Stimulated activated CD8-positive, alpha-beta memory T cell treated with anti-CD3 and anti-CD28 coated beads, Interleukin-15, amount 100 ng/mL, for 4 hours (primary cell): ENCODE measurements at regions not wholly inside any gene's neighbourhood (a gene's known extent, or its start where the extent isn't known, plus 50 kb on each side); places are given as distances from the start of the nearest gene placed in this dataset.

Experiments
- DNase-seq, 2 donors: peaks; one replicate each; pipeline ENCODE4 v3.0.0-alpha.2; 2020; ENCODE audit warnings: low read depth in 2 of 2

GRCh38 chr1:222911866-222912265 lies 97.0 kb downstream of the DISP1 start:
- no peak for DNase-seq

DNA sequence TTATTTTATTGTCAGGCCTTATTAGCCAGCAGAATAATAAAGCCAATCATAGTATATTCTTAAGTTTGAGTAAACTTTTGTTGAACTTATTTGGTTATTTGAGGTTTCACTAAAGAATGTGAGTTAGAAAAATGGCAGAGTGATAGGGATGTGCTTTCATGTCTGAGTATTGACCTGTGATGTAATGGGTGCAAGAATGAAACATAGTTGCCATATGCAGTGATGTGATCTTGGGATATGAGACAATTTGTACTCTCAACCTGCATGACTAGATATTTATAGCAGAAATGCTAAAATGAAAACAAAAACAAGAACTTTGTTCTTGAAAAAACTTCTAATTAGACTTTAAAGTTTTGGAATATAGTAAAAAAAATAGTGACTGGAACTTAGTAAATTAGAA lies 97.9 kb downstream of the DISP1 start:
- no peak for DNase-seq

DNA sequence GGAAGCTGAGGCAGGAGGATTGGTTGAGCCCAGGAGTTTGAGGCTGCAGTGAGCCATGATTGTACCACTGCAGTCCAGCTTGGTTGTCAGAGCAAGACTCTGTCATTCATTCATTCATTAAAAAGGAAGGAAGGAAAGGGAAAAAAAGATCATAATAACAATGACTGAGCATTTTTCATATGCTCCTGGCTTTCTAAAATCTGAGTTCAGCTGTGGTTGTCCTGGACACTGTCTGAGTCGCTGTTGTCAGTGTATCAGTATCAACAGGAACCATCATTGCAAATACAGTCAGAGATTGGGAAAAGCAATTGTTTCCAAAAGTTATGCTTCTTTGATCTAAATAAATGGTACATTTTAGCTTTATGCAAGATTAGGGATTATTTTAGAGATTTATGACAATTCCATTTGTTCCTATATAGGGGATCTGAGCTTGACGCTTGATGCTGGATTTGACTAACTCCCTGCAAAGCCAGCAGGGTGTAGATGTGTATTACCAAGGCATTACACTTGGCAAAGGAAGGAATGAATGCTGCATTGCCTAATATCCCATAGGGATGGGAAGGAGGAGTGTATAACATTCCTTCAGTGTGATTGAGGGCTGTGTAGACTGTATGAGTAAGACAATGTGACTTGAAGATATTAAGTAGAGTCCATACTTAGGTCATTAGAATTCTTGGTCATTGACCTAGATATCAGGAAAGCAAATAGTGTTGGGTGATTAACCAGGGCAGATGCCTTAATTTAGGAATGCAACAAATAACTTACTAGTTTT lies 100.2 kb downstream of the DISP1 start:
- no peak for DNase-seq

DNA sequence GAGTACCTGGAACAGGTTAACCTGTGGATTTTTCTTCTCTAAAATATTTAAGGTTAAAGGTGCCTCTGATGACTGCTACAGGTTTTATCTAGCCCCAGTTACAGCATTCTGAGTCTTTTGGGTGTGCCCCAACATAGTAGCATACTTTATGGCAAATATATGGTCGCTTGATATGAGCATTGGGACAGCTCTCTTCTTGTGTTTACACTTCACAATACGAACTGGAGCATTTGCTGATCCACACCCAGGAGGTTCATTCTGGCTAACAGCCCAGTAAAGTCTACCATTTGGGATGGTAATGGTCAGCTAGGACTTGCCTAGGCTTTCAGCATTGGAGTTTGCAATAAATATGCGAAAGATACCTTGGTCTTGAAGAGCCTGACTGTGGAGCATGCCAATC lies 101.3 kb downstream of the DISP1 start:
- no peak for DNase-seq

GRCh38 chr1:222918801-222919477 lies 104.1 kb downstream of the DISP1 start:
- no peak for DNase-seq

- no peak for DNase-seq
Measured at GRCh38 chr1:222919478-222919865, 104.6 kb downstream of the DISP1 start.

DNA sequence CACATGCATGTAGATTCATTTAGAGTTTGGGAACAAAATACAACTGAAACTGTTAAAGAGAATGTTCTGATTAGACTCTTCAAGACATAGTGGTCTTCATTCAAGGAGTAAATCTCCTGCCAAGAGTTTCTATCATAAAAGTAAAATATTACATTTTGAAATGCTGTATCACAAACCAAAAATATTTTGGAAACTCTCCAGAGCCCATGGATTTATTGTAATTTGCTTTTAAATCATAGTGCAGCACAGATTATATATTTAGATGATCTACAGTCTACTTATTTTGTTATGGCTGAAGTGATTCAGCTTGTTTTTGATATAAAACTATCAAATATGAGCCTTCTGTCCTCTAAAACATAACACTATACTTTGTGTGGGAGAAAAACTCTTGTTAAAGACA lies 105.3 kb downstream of the DISP1 start:
- no peak for DNase-seq

- no peak for DNase-seq
Measured at GRCh38 chr1:222921945-222922344, 107.1 kb downstream of the DISP1 start.

- no peak for DNase-seq
Measured at GRCh38 chr1:222923506-222923905, 108.7 kb downstream of the DISP1 start.

DNA sequence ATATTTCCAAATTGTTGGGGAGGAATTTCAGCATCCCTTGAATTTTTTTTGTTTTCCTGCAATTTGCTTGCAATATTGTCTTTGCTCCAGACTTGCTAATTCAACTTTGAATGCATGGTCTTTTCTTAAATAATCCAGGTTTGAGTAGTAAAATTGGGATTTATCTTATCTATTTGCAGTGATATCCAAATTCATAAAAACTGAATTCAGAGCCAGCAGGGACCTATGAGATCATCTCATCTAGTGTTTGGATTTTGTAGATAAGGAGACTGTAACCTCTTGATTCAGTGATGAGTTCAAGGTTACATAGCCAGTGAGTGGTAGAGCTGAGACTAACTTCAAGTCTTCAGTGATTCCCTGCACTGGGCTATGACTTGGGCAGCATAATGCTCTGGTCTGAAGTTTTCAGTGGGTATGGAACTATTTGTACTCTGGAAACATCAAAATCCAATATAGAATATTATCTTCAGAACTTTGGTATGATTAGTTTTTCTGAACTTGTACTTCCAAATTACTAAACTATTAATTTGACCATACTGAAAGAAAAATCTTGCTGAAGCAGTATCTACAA lies 109.4 kb downstream of the DISP1 start:
- no peak for DNase-seq

DNA sequence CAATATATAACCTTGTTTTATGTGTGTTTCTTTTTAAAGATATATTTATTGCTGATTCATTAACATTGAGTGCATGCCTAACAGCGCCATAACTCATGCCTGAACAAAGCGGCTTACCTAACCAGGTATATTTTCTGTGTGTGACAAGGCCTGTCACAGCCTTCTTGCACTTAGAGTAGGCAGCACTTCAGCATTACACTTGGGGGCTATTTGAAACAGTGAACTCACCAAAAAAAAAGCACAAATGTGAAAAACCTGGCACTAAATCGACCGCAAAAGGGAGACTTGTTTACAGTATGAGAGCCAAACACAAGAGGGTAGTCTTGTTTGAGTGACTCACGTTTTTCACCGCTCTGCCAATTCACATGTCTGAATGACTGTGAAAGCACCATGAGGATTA lies 111.7 kb downstream of the DISP1 start:
- DNase-seq, result no peak

GRCh38 chr1:222927031-222927430 lies 112.2 kb downstream of the DISP1 start:
- DNase-seq, result no peak

DNA sequence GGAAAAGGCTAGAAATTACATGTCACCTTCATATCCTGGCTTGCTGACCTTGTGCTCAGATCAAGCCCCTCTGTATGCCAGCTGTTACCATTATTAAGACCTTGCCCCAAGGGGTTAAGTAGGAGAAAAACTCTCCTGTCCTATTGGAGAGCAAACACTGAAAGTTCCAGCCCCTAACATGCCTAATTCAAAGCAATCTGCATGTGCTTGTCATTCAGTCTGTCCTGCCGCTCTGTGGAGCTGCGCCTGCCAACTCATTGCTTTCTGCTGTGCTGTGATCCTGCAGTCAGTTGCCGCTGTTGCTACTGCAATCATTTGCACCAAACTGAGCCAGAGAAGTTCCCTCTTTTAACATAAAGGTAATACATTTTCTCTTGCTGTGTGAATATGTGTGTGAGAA lies 113.4 kb downstream of the DISP1 start:
- DNase-seq, result no peak

- DNase-seq, result no peak
Measured at GRCh38 chr1:222930070-222930469, 115.2 kb downstream of the DISP1 start.

GRCh38 chr1:222931023-222931422 lies 116.2 kb downstream of the DISP1 start:
- no peak for DNase-seq

- no peak for DNase-seq
Measured at GRCh38 chr1:222933273-222933672, 118.4 kb downstream of the DISP1 start.

GRCh38 chr1:222935239-222935900 lies 120.5 kb downstream of the DISP1 start:
- DNase-seq, result no peak

- DNase-seq, result no peak
Measured at GRCh38 chr1:222936042-222936441, 121.2 kb downstream of the DISP1 start.

- DNase-seq, result no peak
Measured at GRCh38 chr1:222938986-222939385, 124.1 kb downstream of the DISP1 start.

GRCh38 chr1:222940095-222940494 lies 125.3 kb downstream of the DISP1 start:
- DNase-seq, result no peak

- DNase-seq, result no peak
Measured at GRCh38 chr1:222940906-222941305, 126.1 kb downstream of the DISP1 start.

DNA sequence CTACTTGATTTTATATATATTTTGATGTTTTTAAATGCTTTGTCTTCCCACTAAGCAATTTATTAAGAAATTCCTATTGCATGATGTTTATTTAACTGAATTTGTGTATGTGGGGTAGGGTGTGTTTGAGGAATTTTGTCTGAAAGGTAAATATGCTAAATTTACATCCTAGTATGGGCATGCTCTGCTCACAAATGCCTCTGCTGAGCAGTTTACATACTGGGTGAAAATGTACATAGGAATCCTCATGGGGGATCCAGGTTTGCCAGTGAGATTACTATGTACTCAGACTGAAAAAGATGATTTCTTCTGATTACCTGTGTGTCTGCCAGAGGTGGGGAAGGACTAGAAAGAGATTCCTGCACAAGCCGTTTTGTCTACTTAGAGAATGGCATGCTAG lies 126.6 kb downstream of the DISP1 start:
- no peak for DNase-seq

DNA sequence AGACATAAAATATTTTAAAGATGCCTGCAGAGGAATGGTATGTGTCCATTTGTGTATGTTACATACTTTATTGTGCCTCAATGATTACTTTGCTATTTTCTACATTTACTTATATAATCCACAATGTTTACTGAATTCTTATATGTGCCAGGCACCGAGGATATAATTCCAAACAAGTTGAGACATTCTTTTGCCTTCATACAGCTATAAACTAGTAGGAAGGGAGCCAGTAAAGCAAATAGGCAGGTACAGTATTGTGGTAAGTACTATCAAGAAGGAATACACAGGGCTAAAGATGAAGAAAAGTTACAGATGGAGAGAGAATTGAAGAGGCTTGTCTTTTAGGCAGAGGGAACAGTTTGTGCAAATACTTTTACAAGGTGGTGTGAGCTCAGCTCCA lies 131.6 kb downstream of the DISP1 start:
- no peak for DNase-seq
